WTC11 (cell line): ENCODE measurements at regions not wholly inside any gene's neighbourhood (a gene's known extent, or its start where the extent isn't known, plus 50 kb on each side); places are given as distances from the start of the nearest gene placed in this dataset.

Experiments
- ATAC-seq: fragments of 200-7000 bp; cut with Tn5 transposase; 2 replicates; pipeline ENCODE4 v1.10.0; 2021; ENCODE audit warnings: mild to moderate bottlenecking, moderate library complexity
- CTCF ChIA-PET: fragments of 300-600 bp; sonication (Branson Sonifier 250); formaldehyde crosslinking; loops from one replicate; lab custom pipeline; 2021; ENCODE audit warnings: antibody characterized with exemption; lab: Charles Lee
- POLR2A ChIA-PET: fragments of 350-600 bp; sonication (Branson Sonifier 250); formaldehyde crosslinking; loops from one replicate; lab custom pipeline; 2021; ENCODE audit warnings: antibody characterized with exemption; lab: Charles Lee
- DNase-seq: peaks from one replicate; pipeline ENCODE4 v3.0.0; 2021; ENCODE audit warnings: low spot score
- H3K27ac Mint-ChIP-seq: 2 replicates; pipeline ENCODE4 v1.8.0; 2021; ENCODE audit warnings: mixed read lengths
- H3K27me3 Mint-ChIP-seq: 2 replicates; pipeline ENCODE4 v1.8.0; 2021; ENCODE audit warnings: low read depth, mild to moderate bottlenecking, moderate library complexity, mixed read lengths
- H3K36me3 Mint-ChIP-seq: 2 replicates; pipeline ENCODE4 v1.8.0; 2021; ENCODE audit warnings: mixed read lengths
- H3K4me1 Mint-ChIP-seq: 2 replicates; pipeline ENCODE4 v1.8.0; 2022; ENCODE audit warnings: mixed read lengths
- H3K4me3 Mint-ChIP-seq: 2 replicates; pipeline ENCODE4 v1.8.0; 2021; ENCODE audit warnings: mild to moderate bottlenecking, moderate library complexity, mixed read lengths
- H3K9me3 Mint-ChIP-seq: 2 replicates; pipeline ENCODE4 v1.8.0; 2021; ENCODE audit warnings: mixed read lengths
- ERG ChIP-seq: fragments of 250-450 bp; sonication (Bioruptor Pico); IDR thresholded peaks from 2 replicates; pipeline ENCODE4 v1.8.0; 2021; ENCODE audit warnings: mild to moderate bottlenecking
- FOXJ3 ChIP-seq: sonication (generic); formaldehyde crosslinking; IDR thresholded peaks from 2 replicates; pipeline ENCODE4 v1.9.0; 2021; ENCODE audit warnings: missing genetic modification reagents, mild to moderate bottlenecking, borderline replicate concordance
- GTF2I ChIP-seq: fragments of 250-450 bp; sonication (Bioruptor Pico); conservative IDR thresholded peaks from 2 replicates; pipeline ENCODE4 v1.4.0; 2021; ENCODE audit warnings: mild to moderate bottlenecking
- NFATC4 ChIP-seq: fragments of 250-450 bp; sonication (Bioruptor Pico); IDR thresholded peaks from 2 replicates; pipeline ENCODE4 v1.9.0; 2021; ENCODE audit warnings: mild to moderate bottlenecking
- NFYB ChIP-seq: sonication (generic); formaldehyde crosslinking; conservative IDR thresholded peaks from 2 replicates; pipeline ENCODE4 v1.8.0; 2022; ENCODE audit warnings: low read depth, missing genetic modification reagents
- NR1H2 ChIP-seq: sonication (generic); formaldehyde crosslinking; IDR thresholded peaks from 2 replicates; pipeline ENCODE4 v1.9.0; 2021; ENCODE audit warnings: mild to moderate bottlenecking, moderate library complexity, missing genetic modification reagents
- NR2C2 ChIP-seq: sonication (generic); formaldehyde crosslinking; IDR thresholded peaks from 2 replicates; pipeline ENCODE4 v1.8.0; 2022; ENCODE audit warnings: mild to moderate bottlenecking, missing genetic modification reagents
- NR3C1 ChIP-seq: sonication (generic); formaldehyde crosslinking; conservative IDR thresholded peaks from 2 replicates; pipeline ENCODE4 v1.8.1; 2023; ENCODE audit warnings: low read depth, mild to moderate bottlenecking, missing genetic modification reagents
- OVOL2 ChIP-seq: fragments of 250-450 bp; sonication (Bioruptor Pico); IDR thresholded peaks from 2 replicates; pipeline ENCODE4 v1.9.0; 2021; ENCODE audit warnings: mild to moderate bottlenecking, borderline replicate concordance
- SMAD4 ChIP-seq: sonication (generic); formaldehyde crosslinking; IDR thresholded peaks from 2 replicates; pipeline ENCODE4 v1.8.0; 2022; ENCODE audit warnings: mild to moderate bottlenecking, missing genetic modification reagents
- TCF7 ChIP-seq: sonication (generic); formaldehyde crosslinking; IDR thresholded peaks from 2 replicates; pipeline ENCODE4 v1.8.0; 2022; ENCODE audit warnings: mild to moderate bottlenecking, low read depth, missing genetic modification reagents, moderate library complexity
- TEAD1 ChIP-seq: sonication (generic); formaldehyde crosslinking; IDR thresholded peaks from 2 replicates; pipeline ENCODE4 v1.8.0; 2022; ENCODE audit warnings: mild to moderate bottlenecking, missing genetic modification reagents
- USF2 ChIP-seq: sonication (generic); formaldehyde crosslinking; IDR thresholded peaks from 2 replicates; pipeline ENCODE4 v1.8.1; 2023; ENCODE audit warnings: mild to moderate bottlenecking, missing genetic modification reagents, moderate library complexity
- ZNF121 ChIP-seq: sonication (generic); formaldehyde crosslinking; IDR thresholded peaks from 2 replicates; pipeline ENCODE4 v1.8.0; 2023; ENCODE audit warnings: missing genetic modification reagents
- ZNF232 ChIP-seq: sonication (generic); formaldehyde crosslinking; IDR thresholded peaks from 2 replicates; pipeline ENCODE4 v1.8.0; 2022; ENCODE audit warnings: mild to moderate bottlenecking, missing genetic modification reagents
- ZNF263 ChIP-seq: sonication (generic); formaldehyde crosslinking; IDR thresholded peaks from 2 replicates; pipeline ENCODE4 v1.8.1; 2022; ENCODE audit warnings: low read depth, mild to moderate bottlenecking, moderate library complexity, missing genetic modification reagents
- TF ChIP-seq, protein P1 (sequence below): sonication (generic); formaldehyde crosslinking; IDR thresholded peaks from 2 replicates; pipeline ENCODE4 v1.8.1; 2022; ENCODE audit warnings: missing genetic modification reagents, borderline replicate concordance
- TF ChIP-seq, protein P2 (sequence below): sonication (generic); formaldehyde crosslinking; IDR thresholded peaks from 2 replicates; pipeline ENCODE4 v1.8.1; 2022; ENCODE audit warnings: mild to moderate bottlenecking, moderate library complexity, missing genetic modification reagents
- TF ChIP-seq, protein P3 (sequence below): sonication (generic); formaldehyde crosslinking; IDR thresholded peaks from 2 replicates; pipeline ENCODE4 v1.8.0; 2022; ENCODE audit warnings: mild to moderate bottlenecking, missing genetic modification reagents
- TF ChIP-seq, protein P4 (sequence below): sonication (generic); formaldehyde crosslinking; IDR thresholded peaks from 2 replicates; pipeline ENCODE4 v1.8.1; 2023; ENCODE audit warnings: mild to moderate bottlenecking, missing genetic modification reagents

DNA sequence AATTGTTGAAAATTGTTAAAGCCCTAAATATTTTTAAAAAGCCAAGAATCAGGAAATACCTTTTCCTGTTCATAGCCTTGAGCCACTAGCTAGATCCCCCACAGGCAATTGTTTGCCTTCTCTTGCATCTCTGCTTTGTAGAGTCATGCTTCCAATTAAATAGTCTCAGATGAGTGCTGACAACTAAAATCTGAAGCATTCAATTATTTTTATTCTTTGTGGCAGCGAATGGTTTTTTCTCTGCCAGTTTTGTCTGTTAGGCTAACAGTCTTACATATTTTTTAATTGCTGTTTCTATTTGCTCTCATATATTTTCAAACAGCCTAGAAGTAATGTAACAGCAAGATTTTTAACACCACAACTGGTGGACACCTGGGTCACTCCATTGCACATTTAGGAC, 277.1 kb upstream of the GBE1 start:
- no peaks in the 10 kb centered on the region for H3K27me3 Mint-ChIP-seq
- TF ChIP-seq, protein P1, sequence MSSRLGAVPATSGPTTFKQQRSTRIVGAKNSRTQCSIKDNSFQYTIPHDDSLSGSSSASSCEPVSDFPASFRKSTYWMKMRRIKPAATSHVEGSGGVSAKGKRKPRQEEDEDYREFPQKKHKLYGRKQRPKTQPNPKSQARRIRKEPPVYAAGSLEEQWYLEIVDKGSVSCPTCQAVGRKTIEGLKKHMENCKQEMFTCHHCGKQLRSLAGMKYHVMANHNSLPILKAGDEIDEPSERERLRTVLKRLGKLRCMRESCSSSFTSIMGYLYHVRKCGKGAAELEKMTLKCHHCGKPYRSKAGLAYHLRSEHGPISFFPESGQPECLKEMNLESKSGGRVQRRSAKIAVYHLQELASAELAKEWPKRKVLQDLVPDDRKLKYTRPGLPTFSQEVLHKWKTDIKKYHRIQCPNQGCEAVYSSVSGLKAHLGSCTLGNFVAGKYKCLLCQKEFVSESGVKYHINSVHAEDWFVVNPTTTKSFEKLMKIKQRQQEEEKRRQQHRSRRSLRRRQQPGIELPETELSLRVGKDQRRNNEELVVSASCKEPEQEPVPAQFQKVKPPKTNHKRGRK (CRISPR knock-in tag), result no peak
- TF ChIP-seq, protein P2, sequence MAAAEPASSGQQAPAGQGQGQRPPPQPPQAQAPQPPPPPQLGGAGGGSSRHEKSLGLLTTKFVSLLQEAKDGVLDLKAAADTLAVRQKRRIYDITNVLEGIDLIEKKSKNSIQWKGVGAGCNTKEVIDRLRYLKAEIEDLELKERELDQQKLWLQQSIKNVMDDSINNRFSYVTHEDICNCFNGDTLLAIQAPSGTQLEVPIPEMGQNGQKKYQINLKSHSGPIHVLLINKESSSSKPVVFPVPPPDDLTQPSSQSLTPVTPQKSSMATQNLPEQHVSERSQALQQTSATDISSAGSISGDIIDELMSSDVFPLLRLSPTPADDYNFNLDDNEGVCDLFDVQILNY, result no peak
- TF ChIP-seq NR3C1 (CRISPR knock-in tag) (no peak), ZNF263 (CRISPR knock-in tag) (no peak)
- DNase-seq (no peak), ATAC-seq (peak; percentile 24; the same call in 1 of the 2 replicates)
- CTCF ChIA-PET, result no interaction called here
- H3K36me3 Mint-ChIP-seq, result no peaks in the 10 kb centered on the region
- POLR2A ChIA-PET, result no interaction called here
- H3K27ac Mint-ChIP-seq, result no peak overlapping the region
- no peak overlapping the region for H3K4me3 Mint-ChIP-seq
- H3K4me1 Mint-ChIP-seq, result peaks cover 9% of the 10 kb centered on the region
- peaks cover 16% of the 10 kb centered on the region for H3K9me3 Mint-ChIP-seq

DNA sequence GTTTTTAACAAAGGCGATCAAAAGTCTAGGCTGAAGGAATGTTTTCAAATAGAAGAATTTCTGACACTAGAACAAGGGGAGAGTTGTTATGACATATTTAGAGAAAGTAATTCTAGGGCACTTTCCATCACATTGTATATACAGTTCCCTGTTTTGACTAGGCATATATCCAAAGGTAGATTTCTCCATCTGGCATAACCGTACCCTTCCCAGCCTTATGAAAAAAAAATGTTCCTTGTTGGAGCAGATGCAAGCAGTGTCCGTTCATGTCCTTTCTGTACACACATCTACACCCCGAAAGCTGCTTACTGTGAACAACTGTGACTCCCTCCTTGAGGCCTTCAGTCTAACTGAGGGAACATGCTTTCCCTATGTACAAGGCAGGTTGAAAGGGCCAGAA, 271.7 kb upstream of the GBE1 start:
- H3K9me3 Mint-ChIP-seq, result peaks cover 7% of the 10 kb centered on the region; the same call in 1 of the 2 replicates
- TF ChIP-seq NR1H2 (no peak), TEAD1 (CRISPR knock-in tag) (no peak), NFYB (CRISPR knock-in tag) (no peak), ZNF232 (CRISPR knock-in tag) (no peak), NFATC4 (CRISPR knock-in tag) (no peak), OVOL2 (CRISPR knock-in tag) (no peak), ZNF121 (no peak), GTF2I (CRISPR knock-in tag) (no peak)
- TF ChIP-seq, protein P3, sequence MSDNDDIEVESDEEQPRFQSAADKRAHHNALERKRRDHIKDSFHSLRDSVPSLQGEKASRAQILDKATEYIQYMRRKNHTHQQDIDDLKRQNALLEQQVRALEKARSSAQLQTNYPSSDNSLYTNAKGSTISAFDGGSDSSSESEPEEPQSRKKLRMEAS (CRISPR knock-in tag), result no peak
- POLR2A ChIA-PET, result no interaction called here
- H3K27me3 Mint-ChIP-seq, result no peaks in the 10 kb centered on the region
- CTCF ChIA-PET, result no interaction called here
- DNase-seq, result no peak
- no peak overlapping the region for H3K4me3 Mint-ChIP-seq
- no peak overlapping the region for H3K27ac Mint-ChIP-seq
- ATAC-seq, result no peak
- no peaks in the 10 kb centered on the region for H3K36me3 Mint-ChIP-seq
- peaks cover 6% of the 10 kb centered on the region for H3K4me1 Mint-ChIP-seq

DNA sequence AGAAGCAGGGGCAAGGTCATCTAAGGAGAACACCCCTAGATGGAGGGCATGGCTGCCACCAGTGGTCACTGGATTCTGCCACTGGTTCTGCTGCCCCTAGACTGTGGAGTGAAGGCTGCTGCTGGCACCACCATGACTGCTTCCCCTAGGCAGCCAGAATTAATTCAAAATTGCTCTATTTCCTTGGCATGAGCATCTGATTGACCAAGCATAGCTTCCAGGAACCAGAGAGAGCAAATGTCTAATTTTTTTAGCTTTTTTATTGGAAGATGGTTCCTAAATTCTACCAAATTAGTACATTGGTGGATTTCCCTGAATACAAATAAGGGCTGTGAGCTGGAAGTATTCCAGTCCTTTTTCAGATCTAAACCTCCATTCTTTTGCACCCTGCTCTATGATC, 270.2 kb upstream of the GBE1 start:
- TF ChIP-seq SMAD4 (CRISPR knock-in tag) (no peak), FOXJ3 (no peak), NR2C2 (no peak), USF2 (CRISPR knock-in tag) (no peak), TCF7 (no peak)
- no peak for DNase-seq
- Mint-ChIP-seq H3K36me3 (no peaks in the 10 kb centered on the region), H3K27ac (no peak overlapping the region), H3K4me1 (peaks cover 6% of the 10 kb centered on the region), H3K27me3 (no peaks in the 10 kb centered on the region), H3K9me3 (peaks cover 4% of the 10 kb centered on the region), H3K4me3 (no peak overlapping the region)
- ChIA-PET POLR2A (interaction anchor here (0.5 kb wide), 1 partner anchor 264 kb away, joined by 8 read pairs; no protein-coding TSS in a partner anchor), CTCF (no interaction called here)
- ATAC-seq, result no peak

DNA sequence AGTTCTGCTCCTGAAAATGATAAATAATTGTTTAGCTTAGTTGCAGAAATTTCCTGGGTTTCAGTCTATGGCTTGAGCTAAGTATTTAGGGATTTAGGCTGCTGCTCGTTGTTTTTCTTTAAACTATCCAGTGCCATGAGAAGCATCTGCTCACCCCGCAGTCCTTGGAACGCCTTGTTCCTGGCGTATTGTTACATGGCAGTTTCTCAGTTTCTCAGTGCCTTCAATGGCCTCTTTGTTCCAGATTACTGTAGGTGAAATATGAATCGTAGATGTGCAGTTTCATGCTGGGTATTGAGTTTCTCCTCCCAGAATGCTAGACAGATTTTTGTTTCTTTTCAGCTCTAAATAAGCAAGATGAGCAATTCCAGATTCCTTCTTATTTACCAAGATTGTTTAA, 269.5 kb upstream of the GBE1 start:
- no peaks in the 10 kb centered on the region for H3K27me3 Mint-ChIP-seq
- ChIA-PET CTCF (no interaction called here), POLR2A (interaction anchor here (0.5 kb wide), 1 partner anchor 264 kb away, joined by 8 read pairs; no protein-coding TSS in a partner anchor)
- peaks cover 6% of the 10 kb centered on the region for H3K4me1 Mint-ChIP-seq
- no peak overlapping the region for H3K4me3 Mint-ChIP-seq
- H3K36me3 Mint-ChIP-seq, result no peaks in the 10 kb centered on the region
- no peak for ATAC-seq
- peaks cover 4% of the 10 kb centered on the region for H3K9me3 Mint-ChIP-seq
- TF ChIP-seq ERG (CRISPR knock-in tag), result no peak
- TF ChIP-seq, protein P4, sequence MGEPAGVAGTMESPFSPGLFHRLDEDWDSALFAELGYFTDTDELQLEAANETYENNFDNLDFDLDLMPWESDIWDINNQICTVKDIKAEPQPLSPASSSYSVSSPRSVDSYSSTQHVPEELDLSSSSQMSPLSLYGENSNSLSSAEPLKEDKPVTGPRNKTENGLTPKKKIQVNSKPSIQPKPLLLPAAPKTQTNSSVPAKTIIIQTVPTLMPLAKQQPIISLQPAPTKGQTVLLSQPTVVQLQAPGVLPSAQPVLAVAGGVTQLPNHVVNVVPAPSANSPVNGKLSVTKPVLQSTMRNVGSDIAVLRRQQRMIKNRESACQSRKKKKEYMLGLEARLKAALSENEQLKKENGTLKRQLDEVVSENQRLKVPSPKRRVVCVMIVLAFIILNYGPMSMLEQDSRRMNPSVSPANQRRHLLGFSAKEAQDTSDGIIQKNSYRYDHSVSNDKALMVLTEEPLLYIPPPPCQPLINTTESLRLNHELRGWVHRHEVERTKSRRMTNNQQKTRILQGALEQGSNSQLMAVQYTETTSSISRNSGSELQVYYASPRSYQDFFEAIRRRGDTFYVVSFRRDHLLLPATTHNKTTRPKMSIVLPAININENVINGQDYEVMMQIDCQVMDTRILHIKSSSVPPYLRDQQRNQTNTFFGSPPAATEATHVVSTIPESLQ (CRISPR knock-in tag), result no peak
- no peak overlapping the region for H3K27ac Mint-ChIP-seq
- no peak for DNase-seq
